ENCODE measurements at regions not wholly inside any gene's neighbourhood (a gene's known extent, or its start where the extent isn't known, plus 50 kb on each side); places are given as distances from the start of the nearest gene placed in this dataset.

DNA sequence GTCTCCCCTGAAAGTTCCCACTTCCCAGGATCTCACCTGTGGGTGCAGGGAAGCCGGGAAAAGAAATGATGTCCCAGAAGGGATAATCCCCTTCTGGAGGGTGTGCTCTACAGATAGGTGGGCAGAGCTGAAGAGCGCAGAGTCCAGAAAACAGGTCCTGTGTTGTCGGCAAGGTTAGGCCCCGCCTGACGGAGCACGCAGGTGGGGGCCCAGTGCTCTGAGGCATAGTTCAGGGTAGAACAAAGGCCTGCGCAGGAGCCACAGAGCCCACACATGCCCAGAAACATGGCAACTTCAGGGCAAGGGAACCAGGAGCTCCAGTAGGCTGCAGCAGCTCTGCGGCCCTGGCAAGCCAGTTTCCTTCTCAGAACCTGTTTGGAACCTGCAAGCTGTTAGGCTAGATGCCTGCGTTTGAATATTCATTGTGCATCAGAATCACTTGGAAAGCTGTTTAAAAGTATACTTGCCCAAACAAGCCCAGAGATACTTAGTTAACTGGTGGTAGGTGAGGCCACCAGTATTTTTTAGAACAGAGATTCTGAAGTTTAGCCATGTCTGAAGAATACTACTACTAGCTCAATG is 386.6 kb downstream of the BUD13 start:
- no peak for DNase-seq
- Mint-ChIP-seq H3K4me3 (no peak overlapping the region), H3K27ac (no peak overlapping the region), H3K4me1 (peaks cover 14% of the 10 kb centered on the region), H3K27me3 (ENCODE audit: low read depth, poor library complexity) (no peaks in the 10 kb centered on the region), H3K9me3 (no peaks in the 10 kb centered on the region), H3K36me3 (ENCODE audit: low read depth) (no peaks in the 10 kb centered on the region)
- TF ChIP-seq, protein P1, sequence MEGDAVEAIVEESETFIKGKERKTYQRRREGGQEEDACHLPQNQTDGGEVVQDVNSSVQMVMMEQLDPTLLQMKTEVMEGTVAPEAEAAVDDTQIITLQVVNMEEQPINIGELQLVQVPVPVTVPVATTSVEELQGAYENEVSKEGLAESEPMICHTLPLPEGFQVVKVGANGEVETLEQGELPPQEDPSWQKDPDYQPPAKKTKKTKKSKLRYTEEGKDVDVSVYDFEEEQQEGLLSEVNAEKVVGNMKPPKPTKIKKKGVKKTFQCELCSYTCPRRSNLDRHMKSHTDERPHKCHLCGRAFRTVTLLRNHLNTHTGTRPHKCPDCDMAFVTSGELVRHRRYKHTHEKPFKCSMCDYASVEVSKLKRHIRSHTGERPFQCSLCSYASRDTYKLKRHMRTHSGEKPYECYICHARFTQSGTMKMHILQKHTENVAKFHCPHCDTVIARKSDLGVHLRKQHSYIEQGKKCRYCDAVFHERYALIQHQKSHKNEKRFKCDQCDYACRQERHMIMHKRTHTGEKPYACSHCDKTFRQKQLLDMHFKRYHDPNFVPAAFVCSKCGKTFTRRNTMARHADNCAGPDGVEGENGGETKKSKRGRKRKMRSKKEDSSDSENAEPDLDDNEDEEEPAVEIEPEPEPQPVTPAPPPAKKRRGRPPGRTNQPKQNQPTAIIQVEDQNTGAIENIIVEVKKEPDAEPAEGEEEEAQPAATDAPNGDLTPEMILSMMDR (IDR thresholded peaks at IDR 0.05): no peak

DNA sequence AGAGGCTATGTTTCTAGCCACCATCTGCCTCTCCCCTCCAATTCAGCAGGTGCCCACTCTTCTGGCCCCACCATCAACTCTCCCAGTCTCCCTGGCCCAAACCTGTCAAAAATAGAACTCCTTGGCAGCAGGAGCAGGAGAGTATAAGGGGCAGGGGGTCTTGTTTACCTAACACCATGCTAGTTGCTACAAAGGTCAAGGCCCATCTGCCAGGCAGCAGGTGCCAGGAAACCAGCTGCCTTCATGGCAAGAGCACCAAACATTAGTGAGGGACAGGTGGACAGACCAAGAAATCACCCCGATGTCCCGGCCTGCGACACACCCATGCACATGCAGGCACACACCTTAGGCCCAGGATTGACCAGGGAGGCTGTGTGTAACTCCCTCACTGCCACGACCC is 387.9 kb downstream of the BUD13 start:
- H3K27me3 Mint-ChIP-seq (ENCODE audit: low read depth, poor library complexity): no peaks in the 10 kb centered on the region
- peaks cover 14% of the 10 kb centered on the region for H3K4me1 Mint-ChIP-seq
- TF ChIP-seq, protein P1 (IDR thresholded peaks at IDR 0.05): no peak
- no peaks in the 10 kb centered on the region for H3K9me3 Mint-ChIP-seq
- H3K27ac Mint-ChIP-seq: no peak overlapping the region
- DNase-seq: no peak
- no peak overlapping the region for H3K4me3 Mint-ChIP-seq
- no peaks in the 10 kb centered on the region for H3K36me3 Mint-ChIP-seq (ENCODE audit: low read depth)

DNA sequence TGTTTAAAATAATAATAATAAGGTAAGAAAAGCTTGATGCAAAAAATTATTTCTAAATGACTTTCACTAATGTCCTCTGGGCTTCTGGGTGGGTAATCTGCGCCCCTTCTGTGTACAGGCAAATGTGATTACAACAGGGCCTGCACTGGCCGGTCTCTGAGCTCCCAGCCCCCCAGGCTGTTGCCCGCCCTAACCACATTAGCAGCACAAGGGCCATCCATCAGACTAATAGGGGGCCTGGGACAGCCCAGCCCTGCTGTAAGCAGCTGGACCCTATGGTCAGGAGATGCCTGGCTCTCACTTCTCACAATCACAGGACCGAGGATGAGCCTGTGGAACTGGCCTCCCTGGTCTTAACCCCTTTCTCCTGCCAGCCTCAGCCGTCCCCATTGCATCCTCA is 388.4 kb downstream of the BUD13 start:
- H3K9me3 Mint-ChIP-seq: no peaks in the 10 kb centered on the region
- peak; percentile 35 for DNase-seq
- no peak overlapping the region for H3K4me3 Mint-ChIP-seq
- no peaks in the 10 kb centered on the region for H3K36me3 Mint-ChIP-seq (ENCODE audit: low read depth)
- no peaks in the 10 kb centered on the region for H3K27me3 Mint-ChIP-seq (ENCODE audit: low read depth, poor library complexity)
- TF ChIP-seq, protein P1 (IDR thresholded peaks at IDR 0.05): no peak
- peaks cover 14% of the 10 kb centered on the region for H3K4me1 Mint-ChIP-seq
- H3K27ac Mint-ChIP-seq: no peak overlapping the region

DNA sequence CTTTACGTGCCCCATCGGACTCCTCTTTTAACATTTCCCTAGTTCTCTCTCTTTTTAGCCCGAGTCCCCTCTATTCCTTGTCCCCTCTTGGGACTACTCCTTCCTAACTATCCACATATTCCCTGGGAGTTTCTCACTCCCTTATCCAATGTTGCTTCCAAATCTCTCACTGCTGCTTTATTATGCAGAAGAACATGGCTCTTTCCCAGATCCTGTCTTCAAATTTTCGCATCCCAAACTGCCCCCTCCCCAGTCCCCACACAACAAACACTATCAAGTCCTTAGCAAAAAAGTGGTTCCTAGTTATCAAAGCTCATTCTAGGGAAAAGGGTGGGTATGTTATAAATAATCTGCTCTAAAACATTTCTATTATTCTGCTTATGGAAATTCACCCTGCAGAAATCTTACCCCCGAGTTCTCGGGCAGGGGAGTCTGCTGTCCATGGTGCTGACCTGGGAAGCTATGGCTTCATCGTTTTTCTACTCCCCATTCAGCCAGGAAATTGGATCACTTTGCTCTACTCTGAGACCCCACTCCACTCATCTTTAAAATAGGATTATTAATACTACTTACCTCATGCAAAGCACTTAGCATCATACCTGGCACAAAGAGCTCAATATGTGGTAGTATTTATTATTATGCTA is 393.5 kb downstream of the BUD13 start:
- H3K36me3 Mint-ChIP-seq (ENCODE audit: low read depth): no peaks in the 10 kb centered on the region
- TF ChIP-seq, protein P1 (IDR thresholded peaks at IDR 0.05): no peak

DNA sequence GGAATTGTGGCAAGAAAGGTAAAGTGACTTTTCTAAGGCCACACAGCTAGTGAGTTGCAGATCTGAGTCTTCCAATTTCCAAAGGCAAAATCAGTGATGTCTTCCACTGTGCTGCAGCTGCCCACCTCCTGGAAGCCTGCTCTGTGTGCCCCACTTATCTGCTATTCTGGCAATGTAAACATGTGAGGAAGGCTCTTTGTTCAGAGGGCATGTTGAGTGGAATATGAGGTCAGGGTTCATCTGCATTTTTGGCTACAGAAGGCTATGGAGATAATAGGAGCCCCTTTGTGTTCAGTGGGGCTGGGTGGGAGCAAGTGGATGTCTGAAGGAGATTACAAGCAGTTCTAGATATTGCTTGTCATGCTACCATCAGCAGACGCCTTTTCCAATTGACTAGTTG is 396.2 kb downstream of the BUD13 start:
- Mint-ChIP-seq H3K4me1 (peaks cover 16% of the 10 kb centered on the region), H3K27ac (no peak overlapping the region)

More for the DNA sequence above, 393.5 kb downstream of the BUD13 start:
- Mint-ChIP-seq H3K4me1 (peaks cover 4% of the 10 kb centered on the region), H3K9me3 (no peaks in the 10 kb centered on the region), H3K27me3 (ENCODE audit: low read depth, poor library complexity) (peaks cover 12% of the 10 kb centered on the region), H3K27ac (no peak overlapping the region), H3K4me3 (no peak overlapping the region)
- peak; percentile 91 for DNase-seq

More for the DNA sequence above, 396.2 kb downstream of the BUD13 start:
- Mint-ChIP-seq H3K9me3 (no peaks in the 10 kb centered on the region), H3K4me3 (no peak overlapping the region), H3K27me3 (ENCODE audit: low read depth, poor library complexity) (peaks cover 12% of the 10 kb centered on the region), H3K36me3 (ENCODE audit: low read depth) (no peaks in the 10 kb centered on the region)
- TF ChIP-seq, protein P1 (IDR thresholded peaks at IDR 0.05): no peak
- no peak for DNase-seq

Data from nephron progenitor cell (in vitro differentiated cells).